ENCODE measurements at regions not wholly inside any gene's neighbourhood (a gene's known extent, or its start where the extent isn't known, plus 50 kb on each side); places are given as distances from the start of the nearest gene placed in this dataset.

DNA sequence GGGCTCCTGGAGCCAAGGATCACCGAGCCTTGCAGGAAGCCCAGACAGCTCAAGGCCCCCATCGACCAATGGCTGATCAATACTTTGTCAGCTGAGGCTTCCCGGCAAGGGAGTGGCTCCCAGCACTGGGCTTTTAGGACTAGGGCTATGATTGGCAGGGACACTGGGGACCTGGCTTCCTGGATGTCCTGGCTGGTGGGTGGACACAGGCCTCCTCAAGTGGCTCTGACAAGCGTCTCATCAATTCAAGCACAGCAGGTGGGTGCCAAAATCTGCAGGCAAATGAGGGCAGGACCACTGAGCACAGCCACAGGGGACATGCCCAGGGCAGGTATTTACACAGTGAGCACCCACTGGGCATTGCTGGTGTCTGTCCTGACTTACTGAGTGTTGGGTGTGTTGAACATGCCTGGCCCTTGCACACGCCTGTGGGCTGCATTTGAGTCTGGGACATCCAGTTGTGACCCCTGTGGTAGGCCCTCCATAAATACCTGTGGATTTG lies 420.1 kb upstream of the SULF2 start:
- Histone ChIP-seq H3K27me3 (ENCODE audit: insufficient read depth, low read length) (no peaks in the 10 kb centered on the region), H3K9me3 (ENCODE audit: low read depth, low read length) (no peaks in the 10 kb centered on the region), H3K4me3 (ENCODE audit: low read length) (no peak overlapping the region), H3K4me1 (ENCODE audit: insufficient read depth, low read length) (no peaks in the 10 kb centered on the region)

DNA sequence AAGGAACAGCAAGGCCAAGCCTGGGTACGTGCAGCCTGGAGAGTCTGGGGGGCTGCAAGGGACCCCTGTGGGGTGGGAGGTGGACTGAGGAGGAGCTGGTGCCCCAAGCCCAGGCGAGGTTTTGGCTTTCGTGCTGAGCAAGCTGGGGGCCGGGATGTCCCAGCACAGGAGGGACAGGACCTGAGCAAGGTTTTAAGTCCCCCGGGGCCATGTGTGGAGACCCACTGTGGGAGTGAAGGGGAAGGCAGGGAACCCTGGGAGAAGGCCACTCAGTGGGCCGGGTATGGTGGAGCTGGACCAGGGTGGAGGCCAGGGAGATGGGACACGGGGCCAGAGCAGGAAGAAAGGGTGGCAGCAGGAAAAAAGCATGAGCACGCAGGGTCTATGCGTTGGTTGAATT lies 419.2 kb upstream of the SULF2 start:
- Histone ChIP-seq H3K27me3 (ENCODE audit: insufficient read depth, low read length) (no peaks in the 10 kb centered on the region), H3K4me3 (ENCODE audit: low read length) (no peak overlapping the region), H3K9me3 (ENCODE audit: low read depth, low read length) (no peaks in the 10 kb centered on the region), H3K4me1 (ENCODE audit: insufficient read depth, low read length) (no peaks in the 10 kb centered on the region)

DNA sequence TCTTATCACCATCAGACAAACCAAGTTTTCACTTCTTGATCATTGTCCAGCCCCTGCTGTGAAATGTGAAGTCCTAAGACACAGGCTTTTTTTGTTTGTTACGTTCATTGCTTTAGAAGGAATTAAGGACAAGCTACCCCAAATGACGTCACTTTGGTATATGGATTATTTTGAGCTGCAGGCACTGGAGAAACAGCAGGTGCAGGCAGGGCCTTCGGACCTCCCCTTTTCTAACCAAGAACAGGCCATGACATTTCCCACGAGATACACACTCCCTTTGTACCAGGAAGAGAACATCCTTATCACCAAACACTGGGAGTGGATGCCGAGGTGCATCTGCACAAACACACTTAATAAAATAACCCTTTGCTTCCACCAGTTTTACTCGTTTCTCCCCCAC lies 418.0 kb upstream of the SULF2 start:
- Histone ChIP-seq H3K9me3 (ENCODE audit: low read depth, low read length) (no peaks in the 10 kb centered on the region), H3K4me3 (ENCODE audit: low read length) (no peak overlapping the region), H3K4me1 (ENCODE audit: insufficient read depth, low read length) (no peaks in the 10 kb centered on the region), H3K27me3 (ENCODE audit: insufficient read depth, low read length) (no peaks in the 10 kb centered on the region)

DNA sequence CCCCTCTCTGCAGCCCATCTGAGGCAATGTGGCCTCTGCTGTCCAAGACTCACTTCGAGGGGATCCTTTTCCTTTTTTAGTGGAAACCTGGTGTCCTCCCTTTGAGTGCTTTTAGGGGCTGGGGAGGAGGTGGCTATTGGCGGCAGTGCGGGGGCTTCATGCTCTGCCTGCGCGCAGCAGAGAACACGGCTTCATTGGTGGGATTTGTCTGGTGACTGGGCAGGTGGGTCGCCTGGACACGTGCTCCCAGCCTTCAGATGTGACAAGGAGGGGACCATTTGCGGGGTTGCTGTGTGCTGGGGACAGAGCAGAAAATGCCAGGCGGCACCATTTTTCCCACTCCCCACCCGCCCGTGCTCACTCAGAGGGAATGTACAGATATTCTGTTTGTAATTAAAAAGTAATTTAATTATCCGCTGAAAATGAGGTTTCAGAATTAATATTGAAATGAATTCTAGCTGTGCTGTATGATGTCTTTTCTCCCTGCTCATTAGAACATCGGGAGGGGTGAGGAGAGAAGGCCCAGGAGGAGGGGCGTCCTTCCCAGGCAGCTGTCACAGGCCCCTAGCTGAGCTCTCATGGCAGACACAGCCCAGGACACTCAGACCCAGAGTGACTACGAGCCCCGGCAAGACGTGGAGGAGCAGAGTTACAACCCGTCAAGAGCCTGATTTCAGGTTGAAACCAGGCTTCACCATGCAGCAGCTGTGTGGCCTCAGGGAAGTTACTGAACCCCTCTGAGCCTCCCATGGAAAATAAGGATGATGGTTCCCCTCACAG lies 417.2 kb upstream of the SULF2 start:
- Histone ChIP-seq H3K9me3 (ENCODE audit: low read depth, low read length) (no peaks in the 10 kb centered on the region), H3K27me3 (ENCODE audit: insufficient read depth, low read length) (no peaks in the 10 kb centered on the region), H3K4me3 (ENCODE audit: low read length) (no peak overlapping the region), H3K4me1 (ENCODE audit: insufficient read depth, low read length) (no peaks in the 10 kb centered on the region)

DNA sequence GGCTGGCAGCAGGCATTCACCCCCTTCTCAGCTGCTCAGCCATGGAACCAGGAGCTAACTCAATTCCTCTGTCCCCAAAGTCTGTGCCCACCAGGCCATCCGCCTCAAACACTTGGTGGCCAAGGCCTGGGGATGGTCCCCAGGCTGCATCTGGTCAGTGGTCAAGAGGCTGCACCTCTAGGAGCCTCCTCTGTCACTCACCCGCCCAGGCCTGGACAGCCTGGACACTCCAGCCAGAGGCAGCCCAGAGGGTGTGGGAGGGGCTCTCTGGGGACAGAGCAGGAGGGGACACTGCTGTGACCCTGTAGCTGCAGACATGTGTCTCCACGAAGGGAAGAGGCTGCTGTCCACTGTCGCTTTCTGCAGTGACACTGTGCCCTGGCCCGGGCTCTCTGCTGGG lies 416.6 kb upstream of the SULF2 start:
- no peaks in the 10 kb centered on the region for H3K4me1 ChIP-seq (ENCODE audit: insufficient read depth, low read length)
- H3K9me3 ChIP-seq (ENCODE audit: low read depth, low read length): no peaks in the 10 kb centered on the region
- H3K4me3 ChIP-seq (ENCODE audit: low read length): no peak overlapping the region
- H3K27me3 ChIP-seq (ENCODE audit: insufficient read depth, low read length): no peaks in the 10 kb centered on the region

DNA sequence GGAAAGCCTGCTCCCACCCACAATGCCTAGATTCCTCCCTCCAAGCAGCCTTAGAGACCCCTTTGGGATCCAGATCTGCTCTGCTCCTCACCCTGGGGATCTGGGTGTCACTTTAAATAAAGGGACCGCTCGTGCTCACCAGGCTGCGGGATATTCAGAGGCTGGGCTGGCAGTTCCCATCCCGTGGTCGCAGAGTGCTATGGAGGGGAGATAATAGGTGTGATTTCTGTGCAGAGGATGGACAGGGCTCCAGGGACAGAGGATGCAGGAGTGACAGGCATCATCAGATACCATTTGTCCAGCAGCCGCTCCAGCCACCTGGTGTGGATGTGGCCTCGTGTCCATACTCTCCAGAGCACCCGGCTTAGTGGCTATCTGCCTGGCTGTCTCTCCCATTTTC lies 415.9 kb upstream of the SULF2 start:
- no peak overlapping the region for H3K4me3 ChIP-seq (ENCODE audit: low read length)
- no peaks in the 10 kb centered on the region for H3K4me1 ChIP-seq (ENCODE audit: insufficient read depth, low read length)
- no peaks in the 10 kb centered on the region for H3K27me3 ChIP-seq (ENCODE audit: insufficient read depth, low read length)
- no peaks in the 10 kb centered on the region for H3K9me3 ChIP-seq (ENCODE audit: low read depth, low read length)

DNA sequence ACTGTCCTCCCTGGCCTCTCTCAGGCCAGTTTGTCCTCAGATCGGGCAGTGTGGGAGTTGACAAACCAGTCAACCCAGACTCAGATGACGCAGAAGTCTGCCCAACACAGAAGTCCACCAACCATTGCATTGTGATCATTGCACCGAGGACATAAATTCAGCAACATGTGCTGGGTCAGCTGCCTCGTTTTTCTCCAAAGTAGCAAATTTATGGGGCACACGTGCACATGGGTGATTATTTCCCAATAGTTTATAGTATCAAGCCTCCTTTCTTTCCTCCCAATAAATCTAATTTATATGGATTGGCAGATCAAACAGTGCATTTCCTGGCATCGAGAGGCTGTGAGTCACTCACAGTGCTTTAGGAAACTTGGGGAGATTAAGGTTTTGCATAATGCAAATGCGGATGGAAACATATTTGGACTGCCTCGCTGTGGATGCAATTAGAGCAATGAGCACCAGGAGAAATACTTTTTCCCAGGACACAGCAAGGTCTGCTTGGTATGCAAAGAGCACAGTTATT lies 413.7 kb upstream of the SULF2 start:
- Histone ChIP-seq H3K4me1 (ENCODE audit: insufficient read depth, low read length) (no peaks in the 10 kb centered on the region), H3K9me3 (ENCODE audit: low read depth, low read length) (no peaks in the 10 kb centered on the region), H3K4me3 (ENCODE audit: low read length) (no peak overlapping the region), H3K27me3 (ENCODE audit: insufficient read depth, low read length) (no peaks in the 10 kb centered on the region)

DNA sequence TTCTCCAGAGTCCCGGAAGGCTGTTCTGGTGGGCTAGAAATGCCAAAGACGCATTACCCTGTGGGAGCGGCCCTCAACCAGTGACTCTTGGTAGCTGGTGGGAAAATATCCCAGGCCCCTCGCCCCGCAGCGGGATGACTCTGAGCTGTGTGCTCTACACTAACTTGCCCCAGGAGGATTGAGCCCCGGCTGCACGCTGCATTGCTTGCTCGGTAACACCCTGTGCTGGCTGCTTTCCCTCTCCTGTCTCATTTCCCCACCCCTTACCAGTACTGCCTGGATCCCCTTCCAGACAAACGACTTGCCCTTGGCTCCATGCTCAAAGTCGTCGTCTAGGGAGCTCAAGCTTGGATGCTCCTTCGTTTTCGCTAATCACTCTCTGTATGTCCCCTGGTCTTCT lies 411.8 kb upstream of the SULF2 start:
- H3K9me3 ChIP-seq (ENCODE audit: low read depth, low read length): no peaks in the 10 kb centered on the region
- no peaks in the 10 kb centered on the region for H3K27me3 ChIP-seq (ENCODE audit: insufficient read depth, low read length)
- no peaks in the 10 kb centered on the region for H3K4me1 ChIP-seq (ENCODE audit: insufficient read depth, low read length)
- no peak overlapping the region for H3K4me3 ChIP-seq (ENCODE audit: low read length)

DNA sequence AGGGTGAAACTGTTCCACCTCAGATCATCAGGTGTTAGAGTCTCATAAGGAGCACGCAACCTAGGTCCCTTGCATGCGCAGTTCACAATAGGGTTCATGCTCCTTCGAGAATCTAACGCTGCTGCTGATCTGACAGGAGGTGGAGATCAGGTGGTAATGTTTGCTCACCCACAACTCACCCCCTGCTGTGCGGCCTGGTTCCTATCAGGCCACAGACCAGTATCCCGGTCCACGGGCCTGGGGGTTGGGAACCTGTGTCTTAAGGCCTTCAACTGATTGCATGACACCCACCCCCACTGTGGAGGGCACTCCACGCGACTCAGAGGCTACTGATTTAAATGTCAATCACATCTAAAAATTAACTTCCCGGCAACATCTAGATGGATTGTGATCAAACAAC lies 411.2 kb upstream of the SULF2 start:
- Histone ChIP-seq H3K27me3 (ENCODE audit: insufficient read depth, low read length) (no peaks in the 10 kb centered on the region), H3K4me1 (ENCODE audit: insufficient read depth, low read length) (no peaks in the 10 kb centered on the region), H3K4me3 (ENCODE audit: low read length) (no peak overlapping the region), H3K9me3 (ENCODE audit: low read depth, low read length) (no peaks in the 10 kb centered on the region)

DNA sequence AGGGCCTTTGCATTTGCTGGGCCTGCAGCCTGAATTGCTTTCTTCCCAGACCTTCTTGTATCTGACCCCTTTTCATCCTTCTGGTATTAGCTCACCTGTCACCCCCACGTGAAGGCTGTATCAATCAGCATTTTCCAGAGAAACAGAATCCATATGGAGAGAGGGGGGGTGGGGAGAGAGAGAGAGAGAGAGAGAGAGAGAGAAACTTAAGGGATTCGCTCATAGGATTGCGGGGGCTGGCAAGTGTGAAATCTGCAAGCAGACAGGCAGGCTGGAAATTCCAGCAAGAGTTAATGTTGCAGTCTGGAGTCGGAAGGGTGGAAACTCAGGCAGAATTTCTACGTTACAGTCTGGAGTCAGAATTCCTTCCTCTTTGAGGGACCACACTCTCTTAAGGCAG lies 410.7 kb upstream of the SULF2 start:
- no peaks in the 10 kb centered on the region for H3K9me3 ChIP-seq (ENCODE audit: low read depth, low read length)
- H3K4me1 ChIP-seq (ENCODE audit: insufficient read depth, low read length): no peaks in the 10 kb centered on the region
- no peaks in the 10 kb centered on the region for H3K27me3 ChIP-seq (ENCODE audit: insufficient read depth, low read length)
- H3K4me3 ChIP-seq (ENCODE audit: low read length): no peak overlapping the region

DNA sequence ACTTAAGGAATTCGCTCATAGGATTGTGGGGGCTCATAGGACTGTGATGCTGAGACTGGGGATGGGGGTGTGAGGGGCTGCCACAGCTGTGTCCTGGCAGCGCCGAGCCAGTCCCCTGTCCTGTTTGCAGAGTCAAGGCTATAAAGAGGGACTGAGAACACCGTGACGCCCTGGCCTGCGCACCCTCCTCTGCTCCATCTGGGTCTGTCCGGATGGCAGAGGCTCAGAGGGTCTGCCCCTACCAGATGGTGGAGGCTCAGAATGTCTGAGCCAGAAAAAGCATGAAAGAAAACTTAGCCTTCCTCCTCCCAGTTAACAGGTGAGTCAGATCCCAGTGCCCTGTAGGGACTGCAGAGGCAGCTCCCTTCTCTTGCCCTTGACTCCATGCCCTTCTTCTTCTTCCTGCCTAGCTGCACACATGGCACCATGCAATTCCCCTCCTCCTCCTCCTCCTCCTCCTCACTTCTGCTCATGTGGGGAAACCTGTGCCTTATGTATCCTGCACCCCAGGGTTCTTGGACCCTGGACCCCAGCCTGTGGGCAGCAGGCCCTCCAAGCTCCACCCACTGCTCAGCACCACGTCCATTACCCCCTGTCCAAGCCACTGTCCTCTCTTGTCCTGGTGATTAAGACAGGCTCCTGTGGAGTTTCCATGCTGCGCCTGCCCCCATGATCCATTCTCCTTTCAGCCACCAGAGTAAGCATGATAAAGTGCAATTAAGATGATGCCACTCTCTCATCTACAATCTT lies 410.0 kb upstream of the SULF2 start:
- Histone ChIP-seq H3K9me3 (ENCODE audit: low read depth, low read length) (no peaks in the 10 kb centered on the region), H3K4me1 (ENCODE audit: insufficient read depth, low read length) (no peaks in the 10 kb centered on the region), H3K27me3 (ENCODE audit: insufficient read depth, low read length) (no peaks in the 10 kb centered on the region), H3K4me3 (ENCODE audit: low read length) (no peak overlapping the region)

DNA sequence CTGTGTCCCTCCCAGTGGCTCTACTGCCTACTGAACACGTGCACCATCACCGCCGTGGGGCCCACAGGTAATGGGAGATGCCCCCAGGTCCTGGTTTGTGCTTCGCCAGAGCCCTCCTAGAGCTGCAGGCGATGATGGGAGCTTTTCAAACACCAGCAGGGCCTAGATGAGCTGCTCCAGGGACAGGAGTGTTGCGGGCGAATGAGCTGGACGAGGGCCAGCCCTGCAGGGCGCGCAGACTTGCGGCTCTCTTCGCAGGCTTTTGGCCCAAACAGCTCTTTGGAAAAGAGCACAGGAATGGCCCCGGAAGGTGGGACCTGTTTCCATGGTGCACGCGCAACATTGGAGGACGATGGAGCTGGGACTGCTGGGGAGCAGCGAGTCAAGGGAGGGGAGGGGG lies 409.3 kb upstream of the SULF2 start:
- Histone ChIP-seq H3K4me1 (ENCODE audit: insufficient read depth, low read length) (no peaks in the 10 kb centered on the region), H3K27me3 (ENCODE audit: insufficient read depth, low read length) (no peaks in the 10 kb centered on the region), H3K4me3 (ENCODE audit: low read length) (no peak overlapping the region)

DNA sequence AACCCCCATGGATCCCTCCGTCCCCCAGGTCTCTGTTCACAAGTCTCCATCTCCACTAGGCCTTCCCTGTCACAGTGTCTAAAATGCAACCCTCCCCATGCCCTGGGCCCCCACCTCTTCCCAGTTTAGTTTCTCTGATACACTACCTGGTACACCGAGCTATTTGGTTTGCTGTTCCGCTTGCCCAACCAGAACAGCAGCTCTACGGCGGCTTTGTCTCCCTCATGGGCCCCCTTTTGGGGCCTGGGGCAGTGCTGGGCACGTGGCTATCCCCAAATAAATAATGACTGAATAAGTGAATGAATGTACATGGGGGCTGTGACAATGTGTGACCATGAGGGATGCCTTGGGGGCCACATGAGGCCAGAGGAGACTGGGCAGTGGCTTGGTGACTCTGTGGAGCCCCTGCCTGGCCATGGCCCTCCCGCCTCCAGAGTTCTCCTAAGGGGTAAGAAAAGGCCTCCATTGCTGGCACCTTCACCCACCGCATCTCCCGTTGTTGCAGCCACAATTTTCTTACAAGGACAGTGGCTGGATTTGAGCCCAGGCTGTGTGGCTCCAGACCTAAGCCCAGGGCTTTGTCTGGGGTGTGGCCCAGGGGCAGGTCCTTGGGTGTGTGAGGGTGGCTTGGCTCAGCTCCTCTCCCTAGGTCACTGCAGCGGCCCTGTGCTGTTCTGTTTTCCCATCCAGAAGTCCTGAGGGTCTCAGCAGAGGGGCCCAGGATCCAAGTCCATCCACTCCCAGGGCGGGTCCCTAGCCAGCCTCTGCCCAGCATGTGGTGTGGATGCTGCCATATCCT lies 408.5 kb upstream of the SULF2 start:
- no peaks in the 10 kb centered on the region for H3K27me3 ChIP-seq (ENCODE audit: insufficient read depth, low read length)
- no peaks in the 10 kb centered on the region for H3K4me1 ChIP-seq (ENCODE audit: insufficient read depth, low read length)
- no peaks in the 10 kb centered on the region for H3K9me3 ChIP-seq (ENCODE audit: low read depth, low read length)
- H3K4me3 ChIP-seq (ENCODE audit: low read length): no peak overlapping the region

More for the DNA sequence above, 409.3 kb upstream of the SULF2 start:
- H3K9me3 ChIP-seq (ENCODE audit: low read depth, low read length): no peaks in the 10 kb centered on the region

DNA sequence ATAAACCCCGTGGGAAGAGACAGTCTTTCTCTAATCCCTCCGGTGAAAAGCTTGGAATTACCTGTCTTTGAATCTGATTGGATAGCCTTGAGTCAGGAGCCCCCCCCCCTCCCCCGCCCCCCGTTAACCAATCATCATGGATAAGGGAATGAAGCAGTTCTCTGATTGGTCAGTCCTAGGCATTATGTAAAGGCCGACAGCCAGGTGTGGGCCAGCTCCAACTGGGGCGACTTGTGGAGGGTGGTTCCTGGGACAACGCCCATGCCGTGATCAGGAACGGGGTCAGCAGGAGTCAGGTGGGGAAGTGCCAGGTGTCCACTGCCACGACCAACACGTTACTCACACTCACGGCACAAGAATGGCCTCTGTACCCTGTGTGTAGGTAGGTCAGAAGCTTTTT lies 406.8 kb upstream of the SULF2 start:
- Histone ChIP-seq H3K4me3 (ENCODE audit: low read length) (no peak overlapping the region), H3K27me3 (ENCODE audit: insufficient read depth, low read length) (no peaks in the 10 kb centered on the region), H3K4me1 (ENCODE audit: insufficient read depth, low read length) (no peaks in the 10 kb centered on the region), H3K9me3 (ENCODE audit: low read depth, low read length) (no peaks in the 10 kb centered on the region)

DNA sequence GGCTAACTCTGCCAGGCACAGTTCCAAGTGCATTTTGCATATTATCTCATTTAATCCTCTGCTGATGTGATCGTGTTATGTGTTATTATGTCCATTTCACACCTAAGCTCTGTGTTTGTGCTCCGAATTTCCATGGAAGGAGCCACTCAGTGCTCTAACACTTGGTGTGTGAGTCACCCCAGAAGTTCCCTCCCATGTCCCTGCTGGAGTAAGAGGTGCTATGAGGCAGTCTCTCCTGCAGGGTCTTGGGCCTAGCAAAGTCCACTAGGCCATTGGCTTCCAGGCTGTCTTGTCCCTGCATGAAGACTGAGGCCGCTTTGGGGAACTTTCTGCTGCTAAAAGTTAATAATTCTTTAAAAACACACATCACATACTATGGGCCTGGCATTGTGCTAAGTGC lies 405.9 kb upstream of the SULF2 start:
- no peaks in the 10 kb centered on the region for H3K27me3 ChIP-seq (ENCODE audit: insufficient read depth, low read length)

More for the DNA sequence above, 405.9 kb upstream of the SULF2 start:
- Histone ChIP-seq H3K9me3 (ENCODE audit: low read depth, low read length) (no peaks in the 10 kb centered on the region), H3K4me3 (ENCODE audit: low read length) (no peak overlapping the region), H3K4me1 (ENCODE audit: insufficient read depth, low read length) (no peaks in the 10 kb centered on the region)
